ENCODE measurements at regions not wholly inside any gene's neighbourhood (a gene's known extent, or its start where the extent isn't known, plus 50 kb on each side); places are given as distances from the start of the nearest gene placed in this dataset.

DNA sequence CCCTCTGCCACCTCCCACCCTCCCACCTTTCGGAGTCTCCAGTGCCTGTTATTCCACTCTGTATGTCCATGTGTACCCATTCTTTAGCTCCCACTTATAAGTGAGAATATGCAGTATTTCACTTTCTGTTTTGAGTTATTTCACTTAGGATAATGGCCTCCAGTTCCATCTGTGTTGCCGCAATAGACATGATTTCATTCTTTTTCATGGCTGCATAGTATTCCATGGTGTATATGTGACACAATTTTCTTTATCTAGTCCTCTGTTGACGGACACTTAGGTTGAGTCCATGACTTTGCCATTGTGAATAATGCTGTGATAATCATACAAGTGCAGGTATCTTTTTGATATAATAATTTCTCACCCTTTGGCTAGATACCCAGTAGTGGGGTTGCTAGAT, 91.0 kb upstream of the UBE3A start:
- Histone ChIP-seq H3K36me3 (ENCODE audit: insufficient read depth) (no peaks in the 10 kb centered on the region), H3K27me3 (ENCODE audit: insufficient read depth, low read depth) (no peaks in the 10 kb centered on the region), H4K20me1 (ENCODE audit: insufficient read depth) (no peaks in the 10 kb centered on the region), H3K79me2 (ENCODE audit: insufficient read depth, low read depth) (no peaks in the 10 kb centered on the region), H3K4me1 (ENCODE audit: low read depth, poor library complexity, severe bottlenecking) (no peaks in the 10 kb centered on the region), H3K4me2 (no peak overlapping the region), H3K27ac (no peak overlapping the region), H3K4me3 (IDR thresholded peaks at IDR 0.05; ENCODE audit: insufficient read depth, low read depth, low read length) (no peak overlapping the region), H3K9ac (no peak overlapping the region), H2AFZ (ENCODE audit: low read depth) (no peak overlapping the region)
- TF ChIP-seq, protein P1, sequence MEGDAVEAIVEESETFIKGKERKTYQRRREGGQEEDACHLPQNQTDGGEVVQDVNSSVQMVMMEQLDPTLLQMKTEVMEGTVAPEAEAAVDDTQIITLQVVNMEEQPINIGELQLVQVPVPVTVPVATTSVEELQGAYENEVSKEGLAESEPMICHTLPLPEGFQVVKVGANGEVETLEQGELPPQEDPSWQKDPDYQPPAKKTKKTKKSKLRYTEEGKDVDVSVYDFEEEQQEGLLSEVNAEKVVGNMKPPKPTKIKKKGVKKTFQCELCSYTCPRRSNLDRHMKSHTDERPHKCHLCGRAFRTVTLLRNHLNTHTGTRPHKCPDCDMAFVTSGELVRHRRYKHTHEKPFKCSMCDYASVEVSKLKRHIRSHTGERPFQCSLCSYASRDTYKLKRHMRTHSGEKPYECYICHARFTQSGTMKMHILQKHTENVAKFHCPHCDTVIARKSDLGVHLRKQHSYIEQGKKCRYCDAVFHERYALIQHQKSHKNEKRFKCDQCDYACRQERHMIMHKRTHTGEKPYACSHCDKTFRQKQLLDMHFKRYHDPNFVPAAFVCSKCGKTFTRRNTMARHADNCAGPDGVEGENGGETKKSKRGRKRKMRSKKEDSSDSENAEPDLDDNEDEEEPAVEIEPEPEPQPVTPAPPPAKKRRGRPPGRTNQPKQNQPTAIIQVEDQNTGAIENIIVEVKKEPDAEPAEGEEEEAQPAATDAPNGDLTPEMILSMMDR (conservative IDR thresholded peaks at IDR 0.05; ENCODE audit: low read depth, low read length) = no peak

DNA sequence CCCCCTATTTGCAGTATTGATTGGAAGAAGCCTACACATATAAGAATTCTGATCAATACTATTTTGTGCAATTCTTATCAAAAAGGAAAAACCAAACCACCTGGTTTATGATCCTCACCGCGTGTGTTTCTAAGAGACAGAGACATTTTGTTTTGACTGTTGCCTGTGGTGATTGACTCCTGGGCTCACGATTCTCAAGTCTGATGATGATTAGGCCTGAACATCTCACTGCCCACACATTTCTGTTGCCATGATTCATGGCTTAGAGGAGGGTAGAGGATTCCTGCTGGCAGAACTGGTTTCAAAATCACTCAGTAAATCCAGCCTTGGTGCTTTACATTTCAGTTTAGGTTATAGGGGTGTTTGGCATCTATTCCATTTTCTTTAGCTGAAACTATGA, 88.3 kb upstream of the UBE3A start:
- no peak overlapping the region for H3K4me3 ChIP-seq (IDR thresholded peaks at IDR 0.05; ENCODE audit: insufficient read depth, low read depth, low read length)
- no peaks in the 10 kb centered on the region for H4K20me1 ChIP-seq (ENCODE audit: insufficient read depth)
- no peak overlapping the region for H3K9ac ChIP-seq
- H3K4me2 ChIP-seq = no peak overlapping the region
- H3K36me3 ChIP-seq (ENCODE audit: insufficient read depth) = no peaks in the 10 kb centered on the region
- TF ChIP-seq, protein P1 (conservative IDR thresholded peaks at IDR 0.05; ENCODE audit: low read depth, low read length) = no peak
- H3K4me1 ChIP-seq (ENCODE audit: low read depth, poor library complexity, severe bottlenecking) = no peaks in the 10 kb centered on the region
- no peaks in the 10 kb centered on the region for H3K27me3 ChIP-seq (ENCODE audit: insufficient read depth, low read depth)
- H2AFZ ChIP-seq (ENCODE audit: low read depth) = no peak overlapping the region
- no peak overlapping the region for H3K27ac ChIP-seq
- no peaks in the 10 kb centered on the region for H3K79me2 ChIP-seq (ENCODE audit: insufficient read depth, low read depth)

DNA sequence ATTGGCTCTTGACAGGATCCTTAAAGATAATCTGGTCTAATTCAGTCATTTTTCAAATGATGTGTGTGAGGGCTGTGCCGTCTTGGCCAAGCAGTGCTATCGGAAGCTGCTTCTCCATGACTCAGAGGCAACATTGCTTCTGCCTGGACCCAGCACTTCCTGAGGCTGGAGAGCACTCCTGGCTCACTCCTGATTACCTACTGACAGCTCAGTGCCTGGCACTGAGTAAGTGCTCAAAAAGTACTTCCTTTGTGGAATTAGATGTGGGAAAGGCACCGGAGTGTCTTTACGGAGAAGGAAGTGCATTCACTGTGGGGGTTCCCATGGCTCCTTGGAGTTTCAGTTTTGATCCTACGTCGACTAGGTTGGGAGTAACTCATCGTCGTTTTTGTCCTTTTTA, 86.9 kb upstream of the UBE3A start:
- H3K36me3 ChIP-seq (ENCODE audit: insufficient read depth) = no peaks in the 10 kb centered on the region
- H3K27me3 ChIP-seq (ENCODE audit: insufficient read depth, low read depth) = no peaks in the 10 kb centered on the region
- no peaks in the 10 kb centered on the region for H4K20me1 ChIP-seq (ENCODE audit: insufficient read depth)
- H3K27ac ChIP-seq = no peak overlapping the region
- no peak overlapping the region for H2AFZ ChIP-seq (ENCODE audit: low read depth)
- H3K4me1 ChIP-seq (ENCODE audit: low read depth, poor library complexity, severe bottlenecking) = no peaks in the 10 kb centered on the region
- H3K79me2 ChIP-seq (ENCODE audit: insufficient read depth, low read depth) = no peaks in the 10 kb centered on the region
- no peak overlapping the region for H3K4me2 ChIP-seq
- TF ChIP-seq, protein P1 (conservative IDR thresholded peaks at IDR 0.05; ENCODE audit: low read depth, low read length) = no peak
- H3K4me3 ChIP-seq (IDR thresholded peaks at IDR 0.05; ENCODE audit: insufficient read depth, low read depth, low read length) = no peak overlapping the region
- H3K9ac ChIP-seq = no peak overlapping the region

DNA sequence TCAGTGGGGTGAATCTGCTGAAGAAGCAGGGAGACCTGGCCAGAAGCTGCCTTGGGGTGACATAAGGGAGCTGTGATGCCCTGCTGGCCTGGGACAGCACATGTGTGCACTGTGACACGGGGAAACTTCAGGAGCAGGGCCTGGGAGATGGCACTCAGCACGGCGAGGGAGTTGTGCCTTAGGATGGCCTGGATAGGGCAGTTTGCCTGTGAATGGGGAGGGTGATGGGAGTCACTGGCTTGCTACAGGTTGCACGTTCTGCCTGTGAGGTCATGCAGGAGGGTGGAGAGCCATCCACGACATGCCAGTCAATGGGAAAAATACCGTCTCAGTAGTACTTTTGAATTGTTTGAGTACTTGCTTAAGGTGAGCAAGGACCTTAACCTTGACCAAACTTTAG, 76.8 kb upstream of the UBE3A start:
- Histone ChIP-seq H3K27me3 (ENCODE audit: insufficient read depth, low read depth) (no peaks in the 10 kb centered on the region), H3K79me2 (ENCODE audit: insufficient read depth, low read depth) (no peaks in the 10 kb centered on the region), H3K4me1 (ENCODE audit: low read depth, poor library complexity, severe bottlenecking) (no peaks in the 10 kb centered on the region), H3K9ac (no peak overlapping the region), H4K20me1 (ENCODE audit: insufficient read depth) (no peaks in the 10 kb centered on the region), H3K27ac (no peak overlapping the region), H2AFZ (ENCODE audit: low read depth) (no peak overlapping the region), H3K36me3 (ENCODE audit: insufficient read depth) (no peaks in the 10 kb centered on the region), H3K4me2 (no peak overlapping the region), H3K4me3 (IDR thresholded peaks at IDR 0.05; ENCODE audit: insufficient read depth, low read depth, low read length) (no peak overlapping the region)
- TF ChIP-seq, protein P1 (conservative IDR thresholded peaks at IDR 0.05; ENCODE audit: low read depth, low read length) = no peak

DNA sequence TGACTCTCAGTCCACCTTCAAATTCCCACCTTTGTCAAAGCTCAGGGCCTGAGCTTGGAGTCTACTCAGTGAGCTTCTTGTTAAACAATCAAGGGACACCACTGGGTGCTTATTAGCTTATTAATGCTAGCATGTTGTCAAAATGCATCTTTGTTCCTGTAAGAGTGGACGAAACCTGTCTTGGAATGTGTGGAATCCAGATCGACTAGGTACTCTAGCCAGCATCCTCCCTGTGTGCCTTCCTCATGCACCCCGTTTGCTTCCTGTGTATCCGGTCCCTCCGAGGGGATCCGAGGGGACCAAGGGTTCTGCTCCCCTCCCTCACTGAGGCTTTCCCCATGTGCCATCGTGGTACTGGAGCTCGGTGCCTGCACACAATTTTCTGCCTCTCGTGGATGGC, 75.7 kb upstream of the UBE3A start:
- Histone ChIP-seq H3K4me1 (ENCODE audit: low read depth, poor library complexity, severe bottlenecking) (no peaks in the 10 kb centered on the region), H3K4me2 (no peak overlapping the region), H3K36me3 (ENCODE audit: insufficient read depth) (no peaks in the 10 kb centered on the region), H3K27me3 (ENCODE audit: insufficient read depth, low read depth) (no peaks in the 10 kb centered on the region), H3K4me3 (IDR thresholded peaks at IDR 0.05; ENCODE audit: insufficient read depth, low read depth, low read length) (no peak overlapping the region), H3K9ac (no peak overlapping the region), H4K20me1 (ENCODE audit: insufficient read depth) (no peaks in the 10 kb centered on the region), H3K79me2 (ENCODE audit: insufficient read depth, low read depth) (no peaks in the 10 kb centered on the region), H3K27ac (no peak overlapping the region), H2AFZ (ENCODE audit: low read depth) (no peak overlapping the region)
- TF ChIP-seq, protein P1 (conservative IDR thresholded peaks at IDR 0.05; ENCODE audit: low read depth, low read length) = no peak
